NCI-H345 treated with DMSO at 0.1 percent for 48 hours (cell line): ENCODE measurements at regions not wholly inside any gene's neighbourhood (a gene's known extent, or its start where the extent isn't known, plus 50 kb on each side); places are given as distances from the start of the nearest gene placed in this dataset.
A peak's percentile ranks its signal among the peaks of the same experiment; 100 is the strongest.

ENCODE experiments used
- DNase-seq: peaks from one replicate; lab custom pipeline; 2025; ENCODE audit not compliant: unreplicated experiment; lab: John Stamatoyannopoulos, UW

DNA sequence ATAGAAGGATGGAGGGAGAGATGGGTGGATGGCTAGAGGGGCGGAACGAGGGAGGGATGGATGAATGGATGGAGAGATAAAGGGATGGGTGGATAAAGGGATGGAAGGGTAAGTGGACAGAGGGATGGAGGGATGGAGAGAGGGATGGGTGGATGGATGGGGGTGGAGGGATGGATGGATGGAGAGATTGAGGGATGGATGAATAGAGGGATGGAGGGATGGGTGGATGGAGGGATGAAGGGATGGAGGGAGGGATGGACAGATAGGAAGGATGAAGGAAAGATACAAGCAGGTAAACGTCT is 313.3 kb downstream of the UACA start:
- DNase-seq, result no peak

DNA sequence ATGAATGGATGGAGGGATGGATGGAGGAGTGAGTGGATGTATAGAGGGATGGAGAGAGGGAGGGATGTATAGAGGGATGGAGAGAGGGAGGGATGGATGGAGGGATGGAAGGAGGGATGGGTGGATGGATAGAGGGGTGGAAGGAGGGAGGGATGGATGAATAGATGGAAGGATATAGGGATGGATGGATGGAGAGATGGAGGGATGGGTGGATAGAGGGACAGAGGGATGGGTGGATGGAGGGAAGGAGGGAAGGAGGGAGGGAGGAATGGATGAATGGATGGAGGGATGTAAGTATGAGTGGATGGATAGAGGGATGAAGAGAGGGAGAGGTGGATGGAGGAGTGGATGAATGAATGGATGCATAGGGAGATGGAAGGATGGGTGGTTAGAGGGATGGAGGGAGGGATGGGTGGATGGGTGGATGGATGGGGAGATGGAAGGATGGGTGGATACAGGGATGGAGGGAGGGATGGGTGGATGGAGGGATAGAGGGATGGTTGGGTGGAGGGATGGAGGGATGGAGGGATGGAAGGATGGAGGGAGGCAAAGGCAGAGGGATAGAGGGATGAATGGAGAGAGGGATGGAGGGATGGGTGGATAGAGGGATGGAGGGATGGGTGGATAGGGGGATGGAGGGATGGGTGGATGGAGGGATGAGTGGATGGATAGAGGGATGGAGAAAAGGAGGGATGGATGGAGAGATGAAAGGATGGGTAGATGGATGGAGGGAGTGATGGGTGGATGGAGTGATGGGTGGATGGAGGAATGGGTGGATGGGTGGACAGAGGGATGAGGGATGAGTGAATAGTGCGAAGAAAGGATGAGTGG is 313.8 kb downstream of the UACA start:
- DNase-seq, result no peak

- peak; percentile 15 for DNase-seq
These were observed 315.2 kb downstream of the UACA start for GRCh38 chr15:70447928-70448698.

GRCh38 chr15:70447521-70447920 is 315.8 kb downstream of the UACA start:
- DNase-seq, result no peak

- DNase-seq, result no peak
These were observed 316.3 kb downstream of the UACA start for GRCh38 chr15:70447081-70447480.

DNA sequence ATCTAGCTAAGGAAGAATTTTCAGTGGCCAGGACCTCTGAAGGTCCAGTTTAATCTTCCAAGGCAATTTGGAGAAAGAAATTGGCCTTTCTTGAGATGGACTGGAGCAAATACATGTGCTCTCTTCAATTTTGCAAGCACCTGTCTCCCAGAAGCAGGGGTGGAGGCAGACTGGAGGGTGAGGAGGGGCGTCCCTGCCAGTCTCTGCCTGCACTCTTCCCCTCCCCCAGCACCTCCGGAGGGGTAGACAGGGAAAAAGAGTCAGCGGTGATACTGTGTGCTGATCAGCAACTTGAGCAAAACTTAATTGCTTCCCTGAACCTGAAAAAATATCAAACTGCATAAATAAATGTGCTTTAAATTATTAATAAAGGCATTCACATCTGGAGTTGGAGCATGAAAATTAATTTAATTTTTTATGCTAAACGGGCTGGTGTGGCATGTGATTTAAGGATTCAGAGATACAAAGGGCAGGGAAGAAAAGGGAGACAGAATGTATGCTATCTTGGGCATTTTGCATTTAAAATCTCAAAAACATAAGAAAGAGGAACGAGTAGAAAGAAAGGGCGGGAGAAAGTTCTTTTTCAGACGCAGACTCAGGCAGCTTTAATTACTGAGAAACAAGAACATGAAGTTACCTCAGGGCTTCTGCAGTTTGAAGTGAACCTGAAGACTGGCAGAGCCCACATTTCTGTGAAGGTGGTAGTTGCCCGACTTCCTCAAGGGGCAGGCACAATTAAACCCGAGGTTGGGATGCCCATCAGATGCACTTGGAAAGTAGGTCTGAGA is 319.7 kb downstream of the UACA start:
- DNase-seq, result no peak

- no peak for DNase-seq
These were observed 320.6 kb downstream of the UACA start for GRCh38 chr15:70442616-70443321.

DNA sequence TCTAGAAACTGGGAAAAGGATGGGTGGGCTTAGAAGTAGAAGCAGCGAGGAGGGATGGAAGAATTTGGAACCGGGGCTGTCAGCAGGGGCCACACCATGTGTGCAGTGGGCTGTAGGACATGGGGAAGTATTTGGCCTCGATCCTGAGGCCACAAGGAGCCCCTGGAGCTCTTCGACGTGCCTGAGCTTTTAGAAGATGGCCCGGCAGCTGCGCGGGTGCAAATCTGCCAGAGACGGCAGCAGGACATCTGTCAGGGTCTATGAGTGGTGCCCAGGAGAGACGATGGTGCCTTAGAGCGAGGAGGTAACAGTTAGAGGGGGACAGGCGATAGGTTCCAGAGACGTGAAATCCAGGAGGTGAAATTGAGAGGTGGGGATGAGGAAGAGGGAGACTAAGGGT is 321.1 kb downstream of the UACA start:
- DNase-seq, result no peak

DNA sequence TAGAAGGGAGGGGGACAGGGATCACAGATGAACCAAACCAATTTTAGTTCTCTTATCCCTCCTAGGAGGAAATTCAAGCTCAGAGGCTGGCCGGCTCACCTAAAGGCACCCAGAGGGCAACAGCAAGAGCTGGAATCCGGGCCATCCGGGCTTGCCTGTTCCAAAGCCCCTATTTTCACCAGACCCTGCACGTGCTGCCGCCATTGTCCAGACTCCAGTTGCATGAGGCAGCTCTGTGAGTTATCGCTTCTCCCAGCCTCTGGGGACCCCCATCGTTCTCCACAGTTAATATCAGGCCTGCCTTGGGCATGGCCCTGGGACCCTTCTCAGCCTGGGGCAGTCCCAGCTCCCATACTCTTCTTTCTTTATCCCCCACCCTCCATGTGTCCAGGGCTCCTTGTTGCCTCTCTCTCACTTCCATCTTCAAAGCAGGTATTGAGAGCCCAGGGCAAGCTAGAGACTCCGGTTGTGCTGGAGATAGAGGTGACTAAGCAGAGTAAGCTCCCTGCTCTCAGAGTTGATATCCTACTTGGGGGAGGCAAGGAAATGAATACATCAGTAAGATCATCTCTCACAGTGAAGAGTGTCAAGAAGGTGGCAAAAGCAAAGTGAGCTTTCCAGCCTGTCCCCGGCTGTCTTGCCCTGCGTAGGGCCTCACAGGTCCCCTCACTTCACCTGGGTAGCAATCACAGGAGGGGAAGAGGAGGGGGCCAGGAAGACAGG is 322.8 kb downstream of the UACA start:
- DNase-seq, result no peak

DNA sequence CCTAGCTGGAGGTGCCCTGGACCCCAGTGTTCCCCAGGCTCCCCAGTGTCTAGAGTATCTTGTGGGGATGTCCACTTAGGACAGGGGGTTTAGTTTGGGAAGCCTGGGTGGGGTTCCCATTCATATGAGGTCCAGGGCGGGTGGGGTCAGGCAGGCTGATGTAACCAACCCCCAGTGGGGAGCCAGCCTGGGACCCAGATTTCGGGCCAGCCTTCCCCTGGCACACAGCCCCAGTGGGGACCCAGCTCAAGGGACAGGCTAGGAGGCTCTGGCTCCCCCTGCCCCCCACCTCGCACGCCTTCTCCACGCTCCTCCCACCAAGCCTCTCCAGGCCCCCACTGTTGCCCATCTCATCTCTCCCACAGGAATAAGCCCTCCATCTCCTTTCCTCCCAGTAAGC is 323.5 kb downstream of the UACA start:
- no peak for DNase-seq

DNA sequence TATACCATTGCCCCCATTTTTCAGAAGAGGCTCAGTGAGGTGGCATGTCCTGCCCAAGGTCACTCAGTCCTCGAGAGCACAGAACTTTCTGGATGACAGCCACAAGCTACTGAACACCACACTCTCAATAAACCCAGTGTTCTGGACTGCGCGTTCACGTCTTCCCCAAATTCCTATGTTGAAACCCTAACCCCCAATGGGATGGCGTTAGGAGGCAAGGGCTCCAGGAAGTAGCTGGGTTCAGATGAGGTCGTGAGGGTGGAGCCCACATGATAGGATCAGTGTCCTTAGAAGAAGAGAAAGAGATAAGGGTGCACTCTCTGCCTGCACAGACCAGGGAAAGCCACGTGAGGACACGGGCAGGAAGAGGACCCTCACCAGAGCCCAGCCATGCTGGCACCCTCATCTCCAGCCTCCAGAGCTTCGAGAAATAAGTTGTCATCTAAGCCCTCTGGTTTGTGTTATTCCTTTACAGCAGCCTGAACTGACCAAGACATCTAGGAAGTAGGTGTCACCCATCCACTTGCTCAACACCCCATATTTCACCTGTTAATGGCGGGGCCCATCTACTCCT is 324.0 kb downstream of the UACA start:
- DNase-seq, result no peak

DNA sequence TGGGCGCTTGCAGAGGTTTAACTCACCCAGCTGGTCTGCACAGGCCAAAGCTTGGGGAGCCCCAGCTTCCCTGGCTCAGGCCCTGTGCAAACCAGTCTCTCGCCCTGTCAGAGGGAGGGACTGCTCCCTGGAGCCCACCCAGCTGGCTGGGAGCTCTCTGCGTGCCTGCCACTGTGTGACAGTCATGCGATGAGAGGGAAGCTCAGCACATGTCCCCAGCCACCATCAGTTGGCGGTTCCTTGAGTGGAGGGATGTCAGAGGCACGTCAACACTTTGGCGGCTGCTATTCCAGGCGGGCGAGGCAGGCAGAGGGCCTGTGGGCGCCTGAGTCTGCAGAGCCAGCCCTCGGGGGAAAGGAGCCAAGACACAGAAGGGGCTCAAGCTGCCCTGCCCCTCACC is 324.6 kb downstream of the UACA start:
- no peak for DNase-seq

- no peak for DNase-seq
These were observed 325.4 kb downstream of the UACA start for GRCh38 chr15:70437882-70438451.

DNA sequence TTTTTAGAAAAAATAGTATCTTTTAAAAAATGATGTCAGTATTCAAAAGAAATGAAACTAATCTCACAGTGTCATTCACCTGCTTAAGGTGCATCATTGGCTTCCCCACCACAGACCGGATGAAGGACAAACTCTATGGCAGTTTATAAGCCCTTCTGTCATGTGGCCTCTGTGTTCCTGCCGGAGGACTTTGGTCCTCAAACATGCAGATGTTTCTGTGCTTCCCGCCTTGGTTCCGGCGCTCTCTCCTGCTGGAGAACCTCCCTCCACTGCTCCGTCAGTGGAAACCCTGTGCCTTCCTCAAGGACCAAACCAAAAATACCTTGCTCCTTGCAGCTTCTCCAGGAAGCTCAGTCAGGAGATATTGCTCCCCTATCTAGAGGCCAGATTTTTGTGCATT is 326.3 kb downstream of the UACA start:
- no peak for DNase-seq

DNA sequence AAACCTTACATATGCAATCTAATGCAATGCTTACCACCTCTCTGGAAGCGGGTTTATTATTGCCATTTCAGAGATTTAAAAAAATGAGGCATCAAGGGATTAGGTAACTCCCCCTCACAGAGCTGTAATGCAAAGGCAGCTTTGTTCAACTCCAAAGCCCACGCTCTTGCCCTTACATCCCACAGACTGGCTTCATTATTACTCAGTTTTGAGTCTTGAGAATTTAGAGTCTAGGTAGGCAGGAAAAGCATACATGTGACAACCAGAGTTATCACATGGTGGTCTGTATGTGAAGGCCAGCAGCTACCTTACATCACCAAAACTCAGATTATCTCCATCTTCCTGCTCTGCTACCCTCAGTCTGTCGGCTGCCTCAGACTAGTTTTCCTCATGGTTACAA is 326.9 kb downstream of the UACA start:
- DNase-seq, result no peak

GRCh38 chr15:70435872-70436271 is 327.5 kb downstream of the UACA start:
- no peak for DNase-seq

GRCh38 chr15:70435369-70435768 is 328.0 kb downstream of the UACA start:
- no peak for DNase-seq

- no peak for DNase-seq
These were observed 329.6 kb downstream of the UACA start for GRCh38 chr15:70433586-70434324.

GRCh38 chr15:70432924-70433495 is 330.3 kb downstream of the UACA start:
- DNase-seq, result no peak
